ENCODE measurements at regions not wholly inside any gene's neighbourhood (a gene's known extent, or its start where the extent isn't known, plus 50 kb on each side); places are given as distances from the start of the nearest gene placed in this dataset.

GRCh38 chr4:30350288-30350687 is 369.9 kb upstream of the PCDH7 start:
- TF ChIP-seq, protein P1, sequence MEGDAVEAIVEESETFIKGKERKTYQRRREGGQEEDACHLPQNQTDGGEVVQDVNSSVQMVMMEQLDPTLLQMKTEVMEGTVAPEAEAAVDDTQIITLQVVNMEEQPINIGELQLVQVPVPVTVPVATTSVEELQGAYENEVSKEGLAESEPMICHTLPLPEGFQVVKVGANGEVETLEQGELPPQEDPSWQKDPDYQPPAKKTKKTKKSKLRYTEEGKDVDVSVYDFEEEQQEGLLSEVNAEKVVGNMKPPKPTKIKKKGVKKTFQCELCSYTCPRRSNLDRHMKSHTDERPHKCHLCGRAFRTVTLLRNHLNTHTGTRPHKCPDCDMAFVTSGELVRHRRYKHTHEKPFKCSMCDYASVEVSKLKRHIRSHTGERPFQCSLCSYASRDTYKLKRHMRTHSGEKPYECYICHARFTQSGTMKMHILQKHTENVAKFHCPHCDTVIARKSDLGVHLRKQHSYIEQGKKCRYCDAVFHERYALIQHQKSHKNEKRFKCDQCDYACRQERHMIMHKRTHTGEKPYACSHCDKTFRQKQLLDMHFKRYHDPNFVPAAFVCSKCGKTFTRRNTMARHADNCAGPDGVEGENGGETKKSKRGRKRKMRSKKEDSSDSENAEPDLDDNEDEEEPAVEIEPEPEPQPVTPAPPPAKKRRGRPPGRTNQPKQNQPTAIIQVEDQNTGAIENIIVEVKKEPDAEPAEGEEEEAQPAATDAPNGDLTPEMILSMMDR (IDR thresholded peaks at IDR 0.05), result no peak
- no peak for TF ChIP-seq POLR2A (IDR thresholded peaks at IDR 0.05)
- TF ChIP-seq EP300 (IDR thresholded peaks at IDR 0.05), result no peak
